Spleen (tissue), 7 donors: ENCODE measurements at regions not wholly inside any gene's neighbourhood (a gene's known extent, or its start where the extent isn't known, plus 50 kb on each side); places are given as distances from the start of the nearest gene placed in this dataset.

Experiments
- POLR2A ChIP-seq, 3 donors: fragments of 450-650 bp; IDR thresholded peaks; one replicate each; pipeline ENCODE4 v1.5.1; 2017; ENCODE audit warnings: antibody characterized with exemption in 3 of 3, mild to moderate bottlenecking in 1 of 3
- POLR2AphosphoS5 ChIP-seq, 3 donors: sonication (generic); formaldehyde crosslinking; IDR thresholded peaks; one replicate each; pipeline ENCODE4 v1.5.1; 2017; ENCODE audit warnings: antibody characterized with exemption in 3 of 3
- TF ChIP-seq, protein P1 (sequence below), 11 experiments: fragments of 200-600 bp in 7 of 11; fragments of 450-650 bp in 4 of 11; sonication (generic) in 4 of 11; IDR thresholded peaks in 8 of 11; conservative IDR thresholded peaks in 3 of 11; 1 replicate in 7 of 11; 2 replicates in 4 of 11; pipeline versions ENCODE4 v1.4.0 to v1.8.0; 2016 to 2021; ENCODE audit warnings: antibody characterized with exemption in 11 of 11, inconsistent platforms in 4 of 11, mild to moderate bottlenecking in 1 of 11
- donor health status: DM: no; HTN: no; CAD: no; lungs with moderate emphysema.
- donor health status: DM: no; HTN: no; CAD: no.
- donor health status: DM: no; HTN: no; CAD: no.

DNA sequence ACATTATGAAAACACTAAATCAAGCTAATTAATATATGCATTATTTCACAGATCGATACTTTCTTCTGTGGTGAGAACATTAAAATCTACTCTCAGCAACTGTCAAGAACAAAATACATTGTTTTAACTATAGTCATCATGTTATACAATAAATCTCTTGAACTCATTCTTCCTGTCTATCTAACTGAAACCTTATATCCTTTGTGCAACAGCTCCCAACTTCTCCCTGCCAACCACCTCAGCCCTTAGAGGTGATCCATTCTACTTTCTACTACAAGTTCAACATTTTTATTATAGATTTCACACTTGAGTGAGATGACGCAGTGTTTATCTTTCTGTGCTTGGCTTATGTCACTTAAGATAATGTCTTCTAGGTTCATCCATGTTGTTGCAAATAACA is 535.2 kb upstream of the CRIM1 start:
- TF ChIP-seq, protein P1, sequence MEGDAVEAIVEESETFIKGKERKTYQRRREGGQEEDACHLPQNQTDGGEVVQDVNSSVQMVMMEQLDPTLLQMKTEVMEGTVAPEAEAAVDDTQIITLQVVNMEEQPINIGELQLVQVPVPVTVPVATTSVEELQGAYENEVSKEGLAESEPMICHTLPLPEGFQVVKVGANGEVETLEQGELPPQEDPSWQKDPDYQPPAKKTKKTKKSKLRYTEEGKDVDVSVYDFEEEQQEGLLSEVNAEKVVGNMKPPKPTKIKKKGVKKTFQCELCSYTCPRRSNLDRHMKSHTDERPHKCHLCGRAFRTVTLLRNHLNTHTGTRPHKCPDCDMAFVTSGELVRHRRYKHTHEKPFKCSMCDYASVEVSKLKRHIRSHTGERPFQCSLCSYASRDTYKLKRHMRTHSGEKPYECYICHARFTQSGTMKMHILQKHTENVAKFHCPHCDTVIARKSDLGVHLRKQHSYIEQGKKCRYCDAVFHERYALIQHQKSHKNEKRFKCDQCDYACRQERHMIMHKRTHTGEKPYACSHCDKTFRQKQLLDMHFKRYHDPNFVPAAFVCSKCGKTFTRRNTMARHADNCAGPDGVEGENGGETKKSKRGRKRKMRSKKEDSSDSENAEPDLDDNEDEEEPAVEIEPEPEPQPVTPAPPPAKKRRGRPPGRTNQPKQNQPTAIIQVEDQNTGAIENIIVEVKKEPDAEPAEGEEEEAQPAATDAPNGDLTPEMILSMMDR (IDR thresholded peaks at IDR 0.05 in 8 of 11, conservative IDR thresholded peaks at IDR 0.05 in 3 of 11): no peak
- TF ChIP-seq POLR2AphosphoS5 (IDR thresholded peaks at IDR 0.05): no peak
- no peak for TF ChIP-seq POLR2A (IDR thresholded peaks at IDR 0.05)
